Lower leg skin (tissue), 3 donors: ENCODE measurements at regions not wholly inside any gene's neighbourhood (a gene's known extent, or its start where the extent isn't known, plus 50 kb on each side); places are given as distances from the start of the nearest gene placed in this dataset.

ENCODE experiments used
- CTCF ChIP-seq, 3 donors: fragments of 450-650 bp; IDR thresholded peaks; one replicate each; pipeline ENCODE4 v1.5.1; 2016; ENCODE audit warnings: antibody characterized with exemption in 3 of 3, mild to moderate bottlenecking in 3 of 3, moderate library complexity in 2 of 3
- POLR2A ChIP-seq, 2 donors: fragments of 450-650 bp; IDR thresholded peaks; one replicate each; pipeline ENCODE4 v1.6.1; 2016 to 2017; ENCODE audit warnings: antibody characterized with exemption in 2 of 2, mild to moderate bottlenecking in 1 of 2, moderate library complexity in 1 of 2

- TF ChIP-seq CTCF (IDR thresholded peaks at IDR 0.05) (no peak), POLR2A (IDR thresholded peaks at IDR 0.05) (no peak)
These were observed 583.9 kb upstream of the MIR17HG start for GRCh38 chr13:90763476-90764150.
